ENCODE measurements at regions not wholly inside any gene's neighbourhood (a gene's known extent, or its start where the extent isn't known, plus 50 kb on each side); places are given as distances from the start of the nearest gene placed in this dataset.

DNA sequence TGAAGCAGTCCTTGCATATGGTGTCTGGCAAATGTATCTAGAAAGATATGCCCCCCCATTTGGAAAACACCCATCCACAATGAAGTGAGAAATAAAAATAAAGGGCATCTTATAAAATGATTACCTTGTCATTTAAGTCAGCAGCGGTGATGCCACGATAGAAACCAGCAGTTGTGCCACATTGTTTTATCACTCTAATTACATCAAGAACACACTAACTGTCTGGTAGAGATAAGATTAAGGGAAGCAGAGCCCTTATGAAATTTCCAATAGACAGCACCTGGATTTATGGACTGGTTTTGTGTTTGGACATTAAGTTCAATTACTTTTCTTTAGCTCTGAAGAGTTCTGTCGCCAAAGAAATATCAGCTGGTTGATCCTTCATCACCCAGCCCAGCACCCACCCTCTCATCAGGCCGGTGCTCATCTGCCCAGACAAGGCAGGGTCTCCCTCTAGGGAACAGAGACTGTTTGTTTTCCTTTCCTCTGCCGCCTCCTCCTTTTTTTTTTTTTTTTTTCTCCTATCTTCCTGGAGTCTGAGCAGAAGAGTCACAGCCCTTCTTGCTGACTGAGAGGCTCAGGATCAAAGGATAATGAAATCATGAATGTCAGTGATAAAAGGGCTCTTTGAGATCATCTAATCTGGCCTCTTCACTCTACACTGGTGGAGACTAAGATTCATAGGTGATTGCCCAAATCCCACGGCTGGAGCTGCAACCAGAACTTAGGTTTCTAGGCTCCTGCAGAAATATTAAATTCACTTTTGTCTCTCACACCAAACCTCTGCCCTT lies 464.1 kb downstream of the NTRK3 start:
- no peaks in the 10 kb centered on the region for H3K27me3 ChIP-seq
- no peak overlapping the region for H3K4me3 ChIP-seq
- no peak for DNase-seq (ENCODE audit: low spot score)
- no peak overlapping the region for H3K27ac ChIP-seq
- no peaks in the 10 kb centered on the region for H3K36me3 ChIP-seq
- no peak for TF ChIP-seq CTCF (IDR thresholded peaks at IDR 0.05)
- no peaks in the 10 kb centered on the region for H3K9me3 ChIP-seq
- no peaks in the 10 kb centered on the region for H3K4me1 ChIP-seq

DNA sequence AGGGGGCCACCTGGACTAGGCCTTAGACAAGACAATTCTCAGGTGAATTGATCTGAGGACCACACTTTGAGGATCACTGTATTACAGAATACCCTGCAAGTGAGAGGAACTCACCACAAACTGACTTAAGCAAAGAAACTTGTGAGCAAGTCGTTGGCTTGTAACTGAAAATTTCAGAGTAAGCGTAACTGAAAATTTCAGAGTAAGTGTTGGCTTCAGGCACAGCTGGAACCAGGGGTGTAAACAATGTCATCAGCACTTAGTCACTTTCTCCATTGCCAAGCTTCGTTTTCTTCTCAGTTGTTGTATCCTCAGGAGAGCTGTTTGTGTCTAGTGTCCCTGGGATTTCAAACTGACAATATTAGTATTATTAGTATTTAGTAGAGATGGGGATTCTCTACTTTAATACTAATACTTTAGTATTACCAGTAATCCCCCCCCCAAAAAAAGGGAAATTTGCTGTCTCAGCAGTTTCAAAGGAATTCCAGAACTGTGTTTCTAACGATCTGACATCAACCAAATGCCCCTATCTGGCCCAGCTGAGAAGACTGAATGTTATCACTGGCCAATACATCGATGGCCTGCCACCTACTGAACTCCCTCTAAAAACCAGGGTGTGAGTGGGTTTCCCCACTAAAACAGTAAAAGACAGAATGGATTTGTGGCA lies 474.4 kb downstream of the NTRK3 start:
- H3K27ac ChIP-seq = no peak overlapping the region
- H3K36me3 ChIP-seq = no peaks in the 10 kb centered on the region
- H3K27me3 ChIP-seq = no peaks in the 10 kb centered on the region
- DNase-seq (ENCODE audit: low spot score) = no peak
- no peak overlapping the region for H3K4me3 ChIP-seq
- H3K9me3 ChIP-seq = no peaks in the 10 kb centered on the region
- peaks cover 0 to 6% of the 10 kb centered on the region in 2 donors for H3K4me1 ChIP-seq
- TF ChIP-seq CTCF (IDR thresholded peaks at IDR 0.05) = no peak

DNA sequence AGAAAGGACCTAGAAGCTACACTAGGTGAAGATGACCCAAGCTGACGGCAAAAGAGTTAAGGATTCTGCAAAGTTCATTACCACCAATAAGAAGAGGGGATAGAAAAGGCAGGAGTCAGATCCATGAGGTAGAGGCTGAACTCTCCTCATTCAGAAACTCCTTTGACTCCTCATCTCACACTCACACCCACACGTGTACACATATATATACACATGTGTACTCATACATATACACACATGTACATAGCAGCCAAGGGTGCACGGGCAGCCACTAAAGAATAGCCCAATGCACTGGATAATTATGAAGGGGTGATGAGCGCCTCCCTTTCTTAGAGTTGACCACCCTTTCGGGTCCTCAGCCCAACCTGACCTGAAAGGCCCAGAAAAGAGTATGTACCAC lies 476.8 kb downstream of the NTRK3 start:
- H3K4me1 ChIP-seq = peaks cover 0 to 6% of the 10 kb centered on the region in 2 donors
- H3K27ac ChIP-seq = no peak overlapping the region
- H3K27me3 ChIP-seq = no peaks in the 10 kb centered on the region
- no peaks in the 10 kb centered on the region for H3K36me3 ChIP-seq
- no peak for DNase-seq (ENCODE audit: low spot score)
- H3K9me3 ChIP-seq = no peaks in the 10 kb centered on the region
- TF ChIP-seq CTCF (IDR thresholded peaks at IDR 0.05) = no peak
- H3K4me3 ChIP-seq = no peak overlapping the region

- DNase-seq (ENCODE audit: low spot score) = no peak
- Histone ChIP-seq H3K36me3 (no peaks in the 10 kb centered on the region), H3K27ac (no peak overlapping the region), H3K27me3 (no peaks in the 10 kb centered on the region), H3K9me3 (no peaks in the 10 kb centered on the region), H3K4me3 (no peak overlapping the region), H3K4me1 (peaks cover 0 to 6% of the 10 kb centered on the region in 2 donors)
- no peak for TF ChIP-seq CTCF (IDR thresholded peaks at IDR 0.05)
Observed at GRCh38 chr15:87778358-87778757, 478.2 kb downstream of the NTRK3 start.

GRCh38 chr15:87777054-87777561 lies 479.4 kb downstream of the NTRK3 start:
- DNase-seq (ENCODE audit: low spot score) = peak; percentile 65
- no peaks in the 10 kb centered on the region for H3K36me3 ChIP-seq

More at GRCh38 chr15:87777054-87777561, 479.4 kb downstream of the NTRK3 start:
- no peak overlapping the region for H3K4me3 ChIP-seq
- H3K4me1 ChIP-seq = peaks cover 0 to 6% of the 10 kb centered on the region in 2 donors
- no peak overlapping the region for H3K27ac ChIP-seq
- H3K9me3 ChIP-seq = no peaks in the 10 kb centered on the region
- H3K27me3 ChIP-seq = no peaks in the 10 kb centered on the region
- TF ChIP-seq CTCF (IDR thresholded peaks at IDR 0.05) = no peak

Measured in right atrium auricular region (tissue), 2 donors.